ENCODE measurements at regions not wholly inside any gene's neighbourhood (a gene's known extent, or its start where the extent isn't known, plus 50 kb on each side); places are given as distances from the start of the nearest gene placed in this dataset.

- Histone ChIP-seq H2AFZ (replicated peaks; ENCODE audit: low read length, poor library complexity) (no peak overlapping the region), H2BK120ac (ENCODE audit: low read depth, low read length) (no peak overlapping the region), H4K5ac (ENCODE audit: low read depth, low read length) (no peak overlapping the region), H4K91ac (ENCODE audit: insufficient read depth, low read depth, low read length) (no peak overlapping the region), H3K23ac (ENCODE audit: low read depth, low read length) (no peak overlapping the region), H3K36me3 (ENCODE audit: control insufficient read depth, insufficient read depth, low read length) (no peaks in the 10 kb centered on the region), H3K4ac (ENCODE audit: low read depth, low read length) (no peak overlapping the region), H3K9me1 (ENCODE audit: insufficient read depth, low read length) (no peaks in the 10 kb centered on the region), H3K18ac (ENCODE audit: low read depth, low read length) (no peak overlapping the region), H3K14ac (replicated peaks; ENCODE audit: low read depth, low read length) (no peak overlapping the region), H3K56ac (ENCODE audit: extremely low read depth, insufficient read depth, low read length) (0 out of 2 replicates have a peak overlapping the region, but pooled peaks have one; percentile 16), H2AK9ac (replicated peaks; ENCODE audit: low read depth, low read length, poor library complexity) (no peak overlapping the region), H3K4me3 (ENCODE audit: insufficient read depth, low read depth, low read length) (no peak overlapping the region), H4K20me1 (ENCODE audit: insufficient read depth, low read length) (no peaks in the 10 kb centered on the region), H3K79me1 (ENCODE audit: low read depth in 1 of 2, low read length in 2 of 2) (no peaks in the 10 kb centered on the region), H3K4me1 (ENCODE audit: control insufficient read depth, insufficient read depth, low read length) (0 out of 2 replicates have a peak, but pooled peaks cover 2% of the 10 kb centered on the region), H4K8ac (ENCODE audit: low read depth in 2 of 2, low read length in 2 of 2) (no peak overlapping the region), H2BK15ac (ENCODE audit: low read depth, low read length) (no peak overlapping the region), H2BK5ac (ENCODE audit: low read depth, low read length, poor library complexity, severe bottlenecking) (no peak overlapping the region), H3K9me3 (ENCODE audit: control insufficient read depth, insufficient read depth, low read length) (no peaks in the 10 kb centered on the region), H3K27ac (ENCODE audit: insufficient read depth, low read length) (no peak overlapping the region), H3K9ac (ENCODE audit: low read depth, low read length) (no peak overlapping the region), H3K4me2 (ENCODE audit: low read depth, low read length) (no peak overlapping the region), H2AK5ac (ENCODE audit: low read depth, low read length) (no peak overlapping the region), H3K27me3 (ENCODE audit: control insufficient read depth, insufficient read depth, low read length) (peaks cover 6% of the 10 kb centered on the region; the same call in 1 of the 2 replicates), H2BK20ac (ENCODE audit: low read depth, low read length) (no peak overlapping the region)
- dilution Hi-C loops (cut with HindIII; ENCODE audit: low sequenced_read_pairs, unreplicated experiment) = no loop called here
- 85% methylated on average over 4 of the region's 7 CpGs; no CpG with 5 or more reads in 1 of the 2 experiments for WGBS, 2 experiments (ENCODE audit: extremely low coverage in 2 of 2, insufficient read length in 1 of 2)
- in situ Hi-C loops (cut with MboI; ENCODE audit: low sequenced_read_pairs) = no loop called here
- TF ChIP-seq SMC3 (IDR thresholded peaks at IDR 0.05; ENCODE audit: low read depth, low read length) (no peak), POLR2A (IDR thresholded peaks at IDR 0.05; ENCODE audit: low read depth, low read length) (no peak), CHD1 (IDR thresholded peaks at IDR 0.05; ENCODE audit: low read depth, low read length) (no peak), MXI1 (IDR thresholded peaks at IDR 0.05; ENCODE audit: borderline replicate concordance, low read depth, low read length) (no peak), FOS (IDR thresholded peaks at IDR 0.05; ENCODE audit: low read depth, low read length) (no peak), RCOR1 (IDR thresholded peaks at IDR 0.05; ENCODE audit: insufficient replicate concordance, low read length) (no peak), MAZ (IDR thresholded peaks at IDR 0.05; ENCODE audit: borderline replicate concordance, low read depth, low read length) (no peak), CTCF (conservative IDR thresholded peaks at IDR 0.05; ENCODE audit: low read depth, low read length) (no peak), NFE2L2 (IDR thresholded peaks at IDR 0.05; ENCODE audit: low read depth, low read length) (no peak), CEBPB (IDR thresholded peaks at IDR 0.05; ENCODE audit: low read depth, low read length) (no peak), RAD21 (IDR thresholded peaks at IDR 0.05; ENCODE audit: low read length) (no peak), MAFK (IDR thresholded peaks at IDR 0.05; ENCODE audit: low read depth, low read length) (no peak), RFX5 (IDR thresholded peaks at IDR 0.05; ENCODE audit: low read depth, low read length) (no peak)
- CTCF ChIA-PET = no interaction called here
- no TSS peak for BruUV-seq (replicated peaks)
- POLR2A ChIA-PET (ENCODE audit: unreplicated experiment) = no interaction called here
- intact Hi-C loops (cut with micrococcal nuclease) = no loop called here
- ATAC-seq (ENCODE audit: low read depth) (no peak), DNase-seq (no peak)
These were observed 95.7 kb downstream of the B3GNT2 start for GRCh38 chr2:62291517-62292137.

Measured in IMR-90 (cell line).